Muscle of back (tissue), 3 donors: ENCODE measurements at regions not wholly inside any gene's neighbourhood (a gene's known extent, or its start where the extent isn't known, plus 50 kb on each side); places are given as distances from the start of the nearest gene placed in this dataset.

Experiments used
- DNase-seq, 3 donors: peaks; one replicate each; pipeline versions ENCODE4 v3.0.0 to v3.0.0-alpha.2; 2013

- DNase-seq: no peak
Measured at GRCh38 chr12:24560192-24560775, 388.6 kb downstream of the BCAT1 start.

DNA sequence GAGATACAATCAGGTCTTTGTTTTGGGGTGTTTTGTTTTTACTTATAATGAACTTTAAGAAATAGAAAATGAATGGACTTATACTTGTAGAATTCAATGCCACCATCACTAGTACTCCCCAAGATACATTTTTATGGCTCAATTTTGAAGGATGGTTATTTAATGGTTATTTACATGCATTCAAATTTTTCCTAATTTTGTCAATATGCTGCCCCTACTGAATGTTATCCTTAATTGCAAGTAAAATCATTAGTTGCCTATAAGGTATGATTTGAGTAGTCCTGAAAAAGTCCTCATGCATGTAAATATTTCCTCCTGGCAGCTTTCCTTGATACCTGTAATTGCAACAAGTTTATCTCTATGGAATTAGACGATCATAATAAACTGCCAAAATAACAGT lies 391.2 kb downstream of the BCAT1 start:
- DNase-seq: no peak

DNA sequence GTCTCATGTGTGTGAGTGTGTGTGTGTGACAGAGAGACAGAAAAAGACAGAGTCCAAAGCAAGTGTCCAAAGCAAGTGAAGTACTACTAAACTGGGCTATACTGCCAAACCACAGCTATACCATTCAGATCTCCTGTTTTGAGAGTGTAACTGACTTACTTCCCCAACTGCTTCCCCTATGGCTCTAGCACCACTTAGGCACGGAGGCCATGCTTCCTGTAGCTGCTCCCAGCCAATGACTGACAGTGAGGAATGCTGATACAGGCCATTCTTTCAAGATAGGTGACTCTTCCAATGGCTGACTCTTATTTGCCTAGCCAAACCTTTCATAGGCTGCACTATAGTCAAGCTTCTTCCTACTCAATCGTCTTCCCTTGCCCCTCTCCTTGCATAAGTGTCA lies 393.2 kb downstream of the BCAT1 start:
- no peak for DNase-seq

DNA sequence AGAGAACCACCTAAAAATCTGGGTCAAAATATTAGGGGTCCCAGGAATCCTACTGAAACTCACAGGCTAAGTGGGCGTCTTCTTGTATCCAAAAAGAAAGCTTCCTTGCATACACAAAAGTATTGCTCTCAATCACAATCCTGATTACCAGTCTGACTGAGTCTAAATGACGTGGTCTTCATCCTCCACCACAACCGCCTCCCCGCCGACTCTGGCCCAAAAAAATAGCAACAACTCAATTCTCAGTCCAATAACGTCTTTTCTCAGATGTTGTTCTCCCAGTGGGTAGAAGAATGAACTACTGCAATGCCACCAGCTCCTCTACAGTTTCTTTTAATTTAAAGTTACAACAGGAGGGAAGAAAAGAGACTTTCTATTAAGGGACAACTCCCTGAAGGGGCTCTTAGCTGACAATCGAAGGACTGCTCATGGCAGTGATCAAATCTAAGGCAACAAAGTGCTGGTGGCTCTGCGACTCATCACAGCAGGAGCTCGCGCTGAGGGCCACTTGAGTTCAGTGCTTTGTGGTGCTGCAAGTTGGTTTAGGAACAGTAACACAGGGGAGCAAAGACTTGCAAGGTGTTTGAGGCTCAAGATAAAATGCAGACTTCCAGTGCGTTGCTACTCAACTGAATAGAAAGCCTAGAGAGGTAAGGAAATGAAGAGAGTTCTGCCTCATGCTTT lies 394.1 kb downstream of the BCAT1 start:
- DNase-seq: no peak

GRCh38 chr12:24553259-24553658 lies 395.6 kb downstream of the BCAT1 start:
- no peak for DNase-seq

DNA sequence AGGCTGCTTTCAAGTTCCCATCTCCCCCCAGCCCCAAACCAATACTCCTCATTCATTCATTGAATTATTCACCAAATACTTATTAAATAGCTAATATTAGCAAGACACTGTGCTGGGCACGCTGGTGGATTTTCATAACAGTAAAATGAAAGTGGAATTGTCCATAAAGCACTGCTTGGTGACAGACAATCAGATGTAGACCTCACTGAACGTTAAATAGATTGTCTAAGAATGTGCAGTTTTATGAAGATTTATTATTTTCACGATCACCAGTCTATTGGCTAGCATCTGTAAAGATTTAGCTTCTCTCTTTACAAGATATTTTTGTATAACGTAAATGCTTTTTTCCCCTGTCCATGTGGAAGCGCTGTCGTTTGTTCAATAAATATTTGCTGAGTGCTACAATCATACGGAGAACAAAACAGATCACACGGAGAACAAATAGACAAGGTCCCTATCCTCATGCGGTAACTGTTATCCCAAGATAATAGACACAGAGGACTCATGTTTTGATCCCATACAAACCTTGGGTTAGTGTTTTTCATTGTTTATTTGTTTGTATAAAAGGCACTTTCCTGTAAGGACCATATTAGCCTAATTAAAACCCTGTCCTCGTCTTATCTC lies 397.6 kb downstream of the BCAT1 start:
- DNase-seq: no peak

DNA sequence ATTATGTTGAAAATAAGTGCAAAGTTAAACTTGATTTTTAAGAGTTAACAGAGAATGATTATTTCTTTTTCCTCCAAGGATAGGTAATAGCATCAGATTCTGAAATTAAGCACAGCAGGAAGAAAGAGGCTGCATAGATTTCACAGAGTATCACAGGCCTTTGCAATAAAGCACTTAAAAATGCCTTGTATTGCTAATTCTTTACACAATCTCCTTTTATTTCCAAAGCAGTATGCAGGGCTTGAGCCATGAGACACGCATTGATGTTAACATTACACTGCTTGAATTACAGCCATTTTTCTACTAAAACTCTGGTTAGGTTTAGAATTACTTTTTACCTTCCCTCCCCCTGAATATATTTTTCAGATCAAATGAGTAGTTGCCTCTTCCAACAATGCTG lies 398.3 kb downstream of the BCAT1 start:
- DNase-seq: no peak

DNA sequence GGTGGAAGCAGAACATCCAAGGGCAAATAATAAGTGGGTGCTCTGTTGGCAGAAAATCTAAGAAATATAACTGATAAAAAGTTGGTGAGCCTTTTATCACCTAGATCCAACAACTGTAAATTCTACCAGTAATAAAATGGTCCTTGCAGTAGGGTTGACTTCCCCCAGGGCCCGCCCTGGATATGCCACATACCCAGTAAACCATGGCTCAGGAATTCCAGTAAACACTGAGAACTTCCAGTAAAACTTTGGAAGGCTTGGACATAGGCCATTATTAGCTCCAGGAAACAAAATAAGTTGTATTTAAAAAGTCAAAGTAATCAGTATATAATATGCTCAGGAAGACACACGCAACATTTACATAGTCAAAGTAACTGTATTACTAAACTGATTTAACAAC lies 402.2 kb downstream of the BCAT1 start:
- DNase-seq: no peak

- no peak for DNase-seq
Measured at GRCh38 chr12:24546084-24546483, 402.8 kb downstream of the BCAT1 start.

DNA sequence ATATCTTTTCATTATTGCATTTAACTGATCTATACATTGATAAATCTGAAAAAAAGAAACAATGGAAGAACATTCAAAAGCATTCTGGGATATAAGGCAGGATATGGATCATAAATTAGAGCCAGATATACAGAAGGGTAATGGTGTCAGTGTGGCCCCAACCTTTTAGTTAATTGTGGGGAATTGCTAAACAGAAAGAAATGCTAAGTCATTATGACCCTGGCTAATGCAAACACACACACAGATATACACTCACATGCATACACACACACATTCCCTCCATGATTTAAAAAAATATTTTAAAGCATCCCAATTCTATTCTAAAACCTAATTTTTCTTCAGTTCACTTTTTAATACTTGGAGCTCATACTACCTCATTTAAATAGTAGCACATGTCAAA lies 404.5 kb downstream of the BCAT1 start:
- no peak for DNase-seq

GRCh38 chr12:24541193-24541871 lies 407.6 kb downstream of the BCAT1 start:
- no peak for DNase-seq

DNA sequence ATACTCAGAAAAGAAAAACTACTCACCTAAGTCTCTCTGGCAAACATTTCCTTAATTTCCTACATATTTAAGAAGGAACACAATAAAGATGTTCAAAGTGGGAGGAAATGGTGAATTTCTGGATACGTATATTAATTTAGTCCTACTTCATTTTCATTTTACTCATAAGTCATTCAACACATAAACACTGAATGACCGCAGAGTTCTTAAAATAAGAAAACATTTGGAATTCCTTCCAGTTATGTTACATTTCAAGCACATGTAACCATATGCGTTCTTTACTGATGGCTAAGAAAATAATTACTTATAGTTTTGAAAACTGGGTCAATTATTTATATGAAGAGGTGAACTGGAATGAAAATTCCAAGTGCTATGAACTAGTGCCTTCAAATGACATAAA lies 409.3 kb downstream of the BCAT1 start:
- no peak for DNase-seq

- no peak for DNase-seq
Measured at GRCh38 chr12:24537083-24537860, 411.6 kb downstream of the BCAT1 start.

GRCh38 chr12:24535334-24536069 lies 413.4 kb downstream of the BCAT1 start:
- DNase-seq: peak in 1 of 3 donors; percentile 31

DNA sequence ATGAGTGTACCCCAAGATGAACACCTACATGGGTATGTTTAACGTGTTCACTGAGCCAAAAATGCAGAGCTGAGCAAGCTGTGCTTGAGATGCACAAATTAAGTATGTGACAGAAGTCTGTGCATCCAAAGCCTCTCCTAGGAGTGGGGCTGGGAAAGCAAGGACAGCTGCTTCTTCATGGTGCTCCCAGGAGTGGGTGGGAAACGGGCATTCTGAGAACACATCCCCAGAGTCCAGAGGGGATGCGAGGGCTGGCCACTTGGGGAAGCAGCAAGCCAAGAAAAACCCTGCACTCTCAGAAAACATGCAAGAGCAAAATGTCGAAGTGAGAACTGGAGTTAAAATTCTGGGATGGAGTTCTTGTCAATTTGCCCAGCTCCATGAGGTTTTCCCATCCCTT lies 414.3 kb downstream of the BCAT1 start:
- DNase-seq: peak in 1 of 3 donors; percentile 39

GRCh38 chr12:24533716-24534352 lies 415.1 kb downstream of the BCAT1 start:
- DNase-seq: no peak

GRCh38 chr12:24530689-24531088 lies 418.2 kb downstream of the BCAT1 start:
- DNase-seq: no peak

DNA sequence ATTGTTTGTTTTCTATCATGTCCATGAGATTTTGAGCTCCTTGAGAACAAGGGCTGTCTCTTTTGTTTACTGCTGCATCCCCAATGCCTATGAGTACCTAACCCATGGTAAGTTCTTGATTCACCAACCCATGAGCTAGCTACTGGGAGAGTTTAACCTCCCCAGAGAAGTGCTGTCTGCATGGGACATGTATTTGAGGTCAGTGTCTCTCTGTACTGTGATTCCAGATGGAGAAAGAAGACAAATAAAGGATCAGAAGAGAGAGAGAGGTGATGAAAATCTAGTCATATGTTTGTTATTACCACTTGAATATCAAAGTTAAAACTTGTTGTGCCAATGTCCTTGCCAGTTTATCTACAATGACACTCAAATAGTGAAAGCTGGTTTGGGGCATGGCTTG lies 421.8 kb downstream of the BCAT1 start:
- no peak for DNase-seq

DNA sequence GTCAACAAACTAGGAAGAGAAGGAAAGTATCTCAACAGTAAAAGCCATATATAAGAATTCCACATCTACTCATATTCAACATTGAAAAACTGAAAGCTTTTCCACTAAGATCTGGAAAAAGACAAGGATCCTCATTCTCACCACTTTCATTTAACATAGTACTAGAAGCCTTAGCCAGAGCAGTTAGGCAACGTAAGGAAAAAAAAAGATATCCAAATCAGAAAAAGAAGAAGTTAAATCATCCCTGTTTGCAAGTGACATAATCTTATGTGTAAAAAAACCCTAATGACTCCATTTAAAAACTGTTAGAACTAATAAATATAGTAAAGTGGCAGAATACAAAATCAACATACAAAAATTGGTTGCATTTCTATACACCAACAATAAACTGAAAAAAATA lies 426.2 kb downstream of the BCAT1 start:
- DNase-seq: no peak

GRCh38 chr12:24519759-24520158 lies 429.1 kb downstream of the BCAT1 start:
- DNase-seq: no peak

- DNase-seq: no peak
Measured at GRCh38 chr12:24517000-24517399, 431.9 kb downstream of the BCAT1 start.
